K562 (cell line): ENCODE measurements at regions not wholly inside any gene's neighbourhood (a gene's known extent, or its start where the extent isn't known, plus 50 kb on each side); places are given as distances from the start of the nearest gene placed in this dataset.

ENCODE experiments used
- GATAD2A ChIP-seq: fragments of 450-650 bp; IDR thresholded peaks from 2 replicates; pipeline ENCODE4 v1.6.1; 2017
- HMGXB4 ChIP-seq: sonication (generic); formaldehyde crosslinking; IDR thresholded peaks from 2 replicates; pipeline ENCODE4 v1.8.1; 2023; ENCODE audit warnings: mild to moderate bottlenecking, missing genetic modification reagents
- TF ChIP-seq, protein P1 (sequence below), 3 experiments: IDR thresholded peaks in 2 of 3; conservative IDR thresholded peaks in 1 of 3; 2 replicates each; pipeline ENCODE4 v1.5.1; 2011 to 2012; ENCODE audit warnings: low read length in 3 of 3, mild to moderate bottlenecking in 3 of 3, control low read depth in 2 of 3, improper control_type of control experiment in 1 of 3, inconsistent platforms in 1 of 3, low read depth in 1 of 3, mixed read lengths in 1 of 3, moderate library complexity in 1 of 3; ENCODE audit not compliant: insufficient read depth in 2 of 3
- TF ChIP-seq, protein P2 (sequence below): sonication (generic); formaldehyde crosslinking; IDR thresholded peaks from 2 replicates; pipeline ENCODE4 v1.8.0; 2022; ENCODE audit warnings: mild to moderate bottlenecking, low read depth, missing genetic modification reagents

GRCh38 chr17:72412650-72413076 lies 291.8 kb downstream of the SOX9 start:
- no peak for TF ChIP-seq GATAD2A
- TF ChIP-seq, protein P1, sequence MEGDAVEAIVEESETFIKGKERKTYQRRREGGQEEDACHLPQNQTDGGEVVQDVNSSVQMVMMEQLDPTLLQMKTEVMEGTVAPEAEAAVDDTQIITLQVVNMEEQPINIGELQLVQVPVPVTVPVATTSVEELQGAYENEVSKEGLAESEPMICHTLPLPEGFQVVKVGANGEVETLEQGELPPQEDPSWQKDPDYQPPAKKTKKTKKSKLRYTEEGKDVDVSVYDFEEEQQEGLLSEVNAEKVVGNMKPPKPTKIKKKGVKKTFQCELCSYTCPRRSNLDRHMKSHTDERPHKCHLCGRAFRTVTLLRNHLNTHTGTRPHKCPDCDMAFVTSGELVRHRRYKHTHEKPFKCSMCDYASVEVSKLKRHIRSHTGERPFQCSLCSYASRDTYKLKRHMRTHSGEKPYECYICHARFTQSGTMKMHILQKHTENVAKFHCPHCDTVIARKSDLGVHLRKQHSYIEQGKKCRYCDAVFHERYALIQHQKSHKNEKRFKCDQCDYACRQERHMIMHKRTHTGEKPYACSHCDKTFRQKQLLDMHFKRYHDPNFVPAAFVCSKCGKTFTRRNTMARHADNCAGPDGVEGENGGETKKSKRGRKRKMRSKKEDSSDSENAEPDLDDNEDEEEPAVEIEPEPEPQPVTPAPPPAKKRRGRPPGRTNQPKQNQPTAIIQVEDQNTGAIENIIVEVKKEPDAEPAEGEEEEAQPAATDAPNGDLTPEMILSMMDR (IDR thresholded peaks at IDR 0.05 in 2 of 3, conservative IDR thresholded peaks at IDR 0.05 in 1 of 3; ENCODE audit: insufficient read depth in 2 of 3, low read depth in 1 of 3, low read length in 3 of 3): no peak
- TF ChIP-seq, protein P2, sequence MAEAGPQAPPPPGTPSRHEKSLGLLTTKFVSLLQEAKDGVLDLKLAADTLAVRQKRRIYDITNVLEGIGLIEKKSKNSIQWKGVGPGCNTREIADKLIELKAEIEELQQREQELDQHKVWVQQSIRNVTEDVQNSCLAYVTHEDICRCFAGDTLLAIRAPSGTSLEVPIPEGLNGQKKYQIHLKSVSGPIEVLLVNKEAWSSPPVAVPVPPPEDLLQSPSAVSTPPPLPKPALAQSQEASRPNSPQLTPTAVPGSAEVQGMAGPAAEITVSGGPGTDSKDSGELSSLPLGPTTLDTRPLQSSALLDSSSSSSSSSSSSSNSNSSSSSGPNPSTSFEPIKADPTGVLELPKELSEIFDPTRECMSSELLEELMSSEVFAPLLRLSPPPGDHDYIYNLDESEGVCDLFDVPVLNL (CRISPR knock-in tag): no peak
- TF ChIP-seq HMGXB4 (CRISPR knock-in tag): no peak
